MCF 10A (cell line): ENCODE measurements at regions not wholly inside any gene's neighbourhood (a gene's known extent, or its start where the extent isn't known, plus 50 kb on each side); places are given as distances from the start of the nearest gene placed in this dataset.

Source experiments
- BruUV-seq: library from RNA; stranded (reverse); fragments of 400-500 nt; replicated peaks from 2 replicates; lab custom pipeline; 2021; lab: Mats Ljungman, UMichigan
- CTCF ChIA-PET: fragments of 300-600 bp; sonication (Branson Sonifier 250); formaldehyde crosslinking; extraction: SDS; loops from one replicate; lab custom pipeline; 2021; ENCODE audit warnings: antibody characterized with exemption, inconsistent platforms; lab: Yijun Ruan, JAX
- POLR2A ChIA-PET: fragments of 300-600, 350-650 bp; sonication (Branson Sonifier 250); formaldehyde crosslinking; extraction: SDS; loops from one replicate; lab custom pipeline; 2020; ENCODE audit warnings: antibody characterized with exemption, inconsistent platforms; lab: Yijun Ruan, JAX
- DNase-seq: peaks from one replicate; pipeline ENCODE4 v3.0.0-alpha.2; 2018; ENCODE audit not compliant: unreplicated experiment
- H3K27ac Mint-ChIP-seq: one replicate; pipeline ENCODE4 v1.8.0; 2022; ENCODE audit warnings: mild to moderate bottlenecking, low read depth, mixed read lengths; ENCODE audit not compliant: unreplicated experiment
- H3K27me3 Mint-ChIP-seq: one replicate; pipeline ENCODE4 v1.8.0; 2022; ENCODE audit warnings: mixed read lengths; ENCODE audit not compliant: insufficient read depth, unreplicated experiment
- H3K36me3 Mint-ChIP-seq: one replicate; pipeline ENCODE4 v1.8.0; 2022; ENCODE audit warnings: mild to moderate bottlenecking, moderate library complexity, mixed read lengths; ENCODE audit not compliant: insufficient read depth, unreplicated experiment
- H3K4me1 Mint-ChIP-seq: one replicate; pipeline ENCODE4 v1.8.0; 2022; ENCODE audit warnings: mixed read lengths; ENCODE audit not compliant: insufficient read depth, unreplicated experiment
- H3K4me3 Mint-ChIP-seq: one replicate; pipeline ENCODE4 v1.8.0; 2022; ENCODE audit warnings: mild to moderate bottlenecking, moderate library complexity, mixed read lengths; ENCODE audit not compliant: unreplicated experiment
- H3K9me3 Mint-ChIP-seq: one replicate; pipeline ENCODE4 v1.8.0; 2022; ENCODE audit warnings: mixed read lengths; ENCODE audit not compliant: unreplicated experiment
- intact Hi-C: fragments of 100-400 bp; cut with micrococcal nuclease; formaldehyde crosslinking; loops from 2 replicates; pipeline ENCODE4 v1.14.1; 2022
- TF ChIP-seq, protein P1 (sequence below): fragments of 200-600 bp; IDR thresholded peaks from one replicate; pipeline ENCODE4 v1.8.0; 2022; ENCODE audit warnings: antibody characterized with exemption, mild to moderate bottlenecking; ENCODE audit not compliant: unreplicated experiment

- Mint-ChIP-seq H3K36me3 (no peaks in the 10 kb centered on the region), H3K9me3 (peaks cover 53% of the 10 kb centered on the region), H3K27me3 (no peaks in the 10 kb centered on the region), H3K4me3 (no peak overlapping the region), H3K27ac (no peak overlapping the region), H3K4me1 (no peaks in the 10 kb centered on the region)
- ChIA-PET CTCF (no interaction called here), POLR2A (no interaction called here)
- TF ChIP-seq, protein P1, sequence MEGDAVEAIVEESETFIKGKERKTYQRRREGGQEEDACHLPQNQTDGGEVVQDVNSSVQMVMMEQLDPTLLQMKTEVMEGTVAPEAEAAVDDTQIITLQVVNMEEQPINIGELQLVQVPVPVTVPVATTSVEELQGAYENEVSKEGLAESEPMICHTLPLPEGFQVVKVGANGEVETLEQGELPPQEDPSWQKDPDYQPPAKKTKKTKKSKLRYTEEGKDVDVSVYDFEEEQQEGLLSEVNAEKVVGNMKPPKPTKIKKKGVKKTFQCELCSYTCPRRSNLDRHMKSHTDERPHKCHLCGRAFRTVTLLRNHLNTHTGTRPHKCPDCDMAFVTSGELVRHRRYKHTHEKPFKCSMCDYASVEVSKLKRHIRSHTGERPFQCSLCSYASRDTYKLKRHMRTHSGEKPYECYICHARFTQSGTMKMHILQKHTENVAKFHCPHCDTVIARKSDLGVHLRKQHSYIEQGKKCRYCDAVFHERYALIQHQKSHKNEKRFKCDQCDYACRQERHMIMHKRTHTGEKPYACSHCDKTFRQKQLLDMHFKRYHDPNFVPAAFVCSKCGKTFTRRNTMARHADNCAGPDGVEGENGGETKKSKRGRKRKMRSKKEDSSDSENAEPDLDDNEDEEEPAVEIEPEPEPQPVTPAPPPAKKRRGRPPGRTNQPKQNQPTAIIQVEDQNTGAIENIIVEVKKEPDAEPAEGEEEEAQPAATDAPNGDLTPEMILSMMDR: no peak
- no peak for DNase-seq
- intact Hi-C loops: no loop called here
- BruUV-seq: no TSS peak
Measured at GRCh38 chr16:5715155-5715554, 617.6 kb upstream of the EEF2KMT start.

- TF ChIP-seq, protein P1: no peak
- peak; percentile 0 for DNase-seq
- Mint-ChIP-seq H3K27me3 (no peaks in the 10 kb centered on the region), H3K4me3 (no peak overlapping the region), H3K4me1 (no peaks in the 10 kb centered on the region), H3K27ac (no peak overlapping the region), H3K36me3 (no peaks in the 10 kb centered on the region), H3K9me3 (peaks cover 64% of the 10 kb centered on the region)
- intact Hi-C loops: no loop called here
- BruUV-seq: no TSS peak
- POLR2A ChIA-PET: no interaction called here
- CTCF ChIA-PET: no interaction called here
Measured at GRCh38 chr16:5709889-5710288, 612.3 kb upstream of the EEF2KMT start.

- Mint-ChIP-seq H3K4me1 (no peaks in the 10 kb centered on the region), H3K27ac (no peak overlapping the region), H3K27me3 (no peaks in the 10 kb centered on the region), H3K9me3 (peaks cover 53% of the 10 kb centered on the region), H3K36me3 (no peaks in the 10 kb centered on the region), H3K4me3 (no peak overlapping the region)
- intact Hi-C loops: no loop called here
- BruUV-seq: no TSS peak
- TF ChIP-seq, protein P1: no peak
- CTCF ChIA-PET: no interaction called here
- no peak for DNase-seq
- POLR2A ChIA-PET: no interaction called here
Measured at GRCh38 chr16:5706211-5706610, 608.6 kb upstream of the EEF2KMT start.

GRCh38 chr16:5704271-5704670, 606.7 kb upstream of the EEF2KMT start:
- TF ChIP-seq, protein P1: no peak

More at GRCh38 chr16:5704271-5704670, 606.7 kb upstream of the EEF2KMT start:
- BruUV-seq: no TSS peak
- POLR2A ChIA-PET: no interaction called here
- DNase-seq: no peak
- CTCF ChIA-PET: no interaction called here
- intact Hi-C loops: no loop called here
- H3K27ac Mint-ChIP-seq: no peak overlapping the region
- no peak overlapping the region for H3K4me3 Mint-ChIP-seq
- H3K36me3 Mint-ChIP-seq: no peaks in the 10 kb centered on the region
- no peaks in the 10 kb centered on the region for H3K4me1 Mint-ChIP-seq
- H3K9me3 Mint-ChIP-seq: peaks cover 59% of the 10 kb centered on the region
- no peaks in the 10 kb centered on the region for H3K27me3 Mint-ChIP-seq
